SKM-1 treated with dmso at 0.1 percent for 144 hours (cell line): ENCODE measurements at regions not wholly inside any gene's neighbourhood (a gene's known extent, or its start where the extent isn't known, plus 50 kb on each side); places are given as distances from the start of the nearest gene placed in this dataset.
"Not testable (repeated sequence)": the region's sequence is repeated elsewhere in the genome, so short reads cannot be mapped to it uniquely, and the experiment has no call there.

Source experiments
- DNase-seq: peaks from one replicate; lab custom pipeline; 2025; ENCODE audit not compliant: unreplicated experiment; lab: John Stamatoyannopoulos, UW

DNA sequence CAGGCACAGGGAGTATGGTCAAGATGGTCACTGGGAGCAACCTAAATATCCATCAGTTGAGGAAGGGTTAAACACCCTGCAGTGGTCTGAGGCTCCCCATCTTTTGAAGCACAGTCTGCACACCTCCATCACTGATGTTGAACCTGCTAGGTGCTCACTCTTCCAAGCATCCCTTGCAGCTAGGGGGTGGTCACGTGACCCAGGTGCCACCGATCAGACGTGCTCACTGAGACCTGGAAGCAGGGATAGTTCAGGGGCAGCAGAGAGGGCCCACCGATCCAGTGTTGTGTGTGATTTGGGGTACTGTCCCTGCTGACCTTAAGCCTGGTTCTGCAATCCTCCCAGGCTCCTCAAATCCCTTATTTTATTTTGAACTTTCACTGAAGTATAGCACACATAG, 134.6 kb downstream of the CEBPB start:
- DNase-seq: no peak

DNA sequence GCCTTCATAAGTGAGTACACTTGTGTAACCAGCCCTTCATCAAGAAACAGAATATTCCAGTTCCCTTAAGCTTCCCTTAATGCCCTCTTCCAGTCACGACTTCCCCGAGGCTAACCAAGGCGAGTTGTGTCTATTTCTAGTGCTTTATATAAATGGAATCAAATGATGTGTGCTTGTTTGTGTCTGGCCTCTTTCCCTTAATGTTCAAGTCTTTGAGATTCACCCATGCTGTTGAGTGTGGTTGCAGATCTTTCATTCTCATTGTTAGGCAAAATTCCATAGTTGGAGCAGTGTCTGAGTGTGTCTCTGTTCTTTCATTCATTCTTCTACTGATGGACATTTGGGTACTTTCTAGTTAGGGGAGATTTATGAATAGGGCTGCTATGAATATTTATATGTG, 135.0 kb downstream of the CEBPB start:
- DNase-seq: no peak

DNA sequence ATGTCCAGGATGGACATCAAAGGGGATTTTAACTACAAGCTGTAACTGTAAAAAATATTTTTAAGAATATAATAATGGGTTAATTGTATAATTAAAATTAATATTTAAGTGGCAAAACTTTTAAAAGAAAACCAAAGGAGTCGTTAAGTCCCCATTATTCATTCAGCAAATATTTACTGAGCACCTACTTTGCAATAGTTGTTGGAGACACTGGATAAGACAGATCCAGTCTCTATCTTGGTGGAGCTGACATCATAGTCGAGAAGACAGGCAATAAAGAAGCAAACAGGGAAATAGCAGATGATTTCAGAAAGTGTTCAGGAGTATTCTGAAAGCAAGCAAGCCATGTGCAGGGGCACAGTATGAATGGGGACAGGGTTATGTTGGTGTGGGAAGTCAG, 137.0 kb downstream of the CEBPB start:
- no peak for DNase-seq

DNA sequence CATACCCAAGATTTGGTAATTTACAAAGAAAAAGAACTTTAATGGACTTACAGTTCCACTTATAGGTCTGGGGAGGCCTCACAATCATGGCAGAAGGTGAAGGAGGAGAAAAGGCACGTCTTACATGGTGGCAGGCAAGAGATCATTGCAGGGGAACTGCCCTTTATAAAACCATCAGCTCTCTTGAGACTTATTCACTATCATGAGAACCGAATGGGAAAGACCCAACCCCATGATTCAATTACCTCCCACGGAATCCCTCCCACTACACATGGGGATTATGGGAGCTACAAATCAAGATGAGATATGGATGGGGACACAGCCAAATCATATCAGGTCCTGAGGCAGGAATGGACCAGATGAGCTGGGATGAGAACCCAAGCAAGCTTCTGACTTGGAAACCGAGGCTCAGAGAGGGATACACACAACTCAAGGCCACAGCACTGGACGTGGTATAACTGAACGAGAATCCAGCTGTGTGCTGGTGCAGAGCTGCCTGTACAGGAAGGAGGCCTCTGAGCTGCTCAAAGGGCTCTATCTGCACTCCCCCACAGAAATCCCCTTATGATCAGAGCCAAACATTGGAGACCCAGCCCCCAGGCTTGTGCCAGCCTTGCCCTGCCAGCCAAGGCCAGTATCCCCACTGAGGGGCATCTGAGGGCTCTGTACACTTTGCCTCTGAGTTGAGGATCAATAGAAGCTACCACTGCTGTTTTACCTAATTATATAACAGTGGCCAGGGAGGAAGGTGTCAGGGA, 137.8 kb downstream of the CEBPB start:
- no peak for DNase-seq

DNA sequence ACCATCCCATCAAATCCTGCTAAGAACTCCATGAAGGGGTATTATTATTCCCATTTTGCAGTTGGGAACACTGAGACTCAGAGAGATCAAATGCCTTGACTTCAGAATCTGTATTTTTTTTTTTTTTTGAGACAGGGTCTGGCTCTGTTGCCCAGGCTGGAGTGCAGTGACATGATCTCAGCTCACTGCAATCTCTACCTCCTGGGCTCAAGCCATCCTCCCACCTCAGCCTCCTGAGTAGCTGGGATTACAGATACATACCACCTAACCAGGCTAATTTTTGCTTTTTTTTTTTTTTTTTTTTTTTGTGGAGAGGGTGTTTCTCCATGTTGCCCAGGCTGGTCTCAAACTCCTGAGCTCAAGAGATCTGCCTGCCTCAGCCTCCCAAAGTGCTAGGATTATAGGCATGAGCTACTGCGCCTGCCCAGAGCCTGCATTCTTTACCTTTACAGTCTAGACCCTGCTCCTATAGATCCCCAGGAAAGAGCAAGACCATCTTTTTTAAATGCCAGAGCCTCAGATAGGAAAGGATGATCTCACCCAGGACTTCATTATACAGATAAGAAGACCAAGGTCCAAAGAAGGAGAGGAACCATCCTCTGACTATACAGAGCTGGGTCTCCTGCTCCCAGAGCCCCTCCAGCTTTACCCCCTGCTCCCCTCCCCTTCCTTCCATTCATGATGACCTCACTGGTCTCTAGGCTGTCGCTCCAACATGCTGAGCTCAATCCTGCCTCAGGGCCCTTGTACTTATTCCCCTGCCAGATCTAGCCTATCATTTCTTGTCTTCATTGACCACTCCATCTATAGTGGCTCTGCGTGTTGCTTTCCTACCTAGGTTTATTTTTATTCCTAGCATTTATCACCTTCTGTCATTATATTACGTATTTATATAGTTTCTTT, 138.6 kb downstream of the CEBPB start:
- no peak for DNase-seq

DNA sequence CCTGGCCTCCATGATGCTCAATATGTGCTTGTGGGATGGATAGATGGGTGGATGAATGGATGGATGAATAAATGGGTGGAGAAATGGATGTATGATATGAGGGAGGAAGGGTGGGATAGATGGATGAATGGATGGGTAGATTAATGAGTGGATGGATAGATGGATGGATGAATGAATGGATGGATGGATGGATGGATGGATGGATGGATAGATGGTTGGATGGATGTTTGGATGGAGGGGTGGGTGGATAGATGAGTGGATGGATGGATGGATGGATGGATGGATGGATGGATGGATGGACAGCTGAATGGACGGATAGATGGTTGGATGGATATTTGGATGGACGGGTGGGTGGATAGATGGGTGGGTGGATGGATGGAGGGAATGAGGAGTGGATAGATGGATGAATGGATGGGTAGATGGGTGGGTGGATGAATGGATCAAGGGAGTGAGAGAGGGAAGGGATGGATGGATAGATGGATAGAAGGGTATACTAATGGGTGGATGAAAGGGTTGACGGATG, 139.4 kb downstream of the CEBPB start:
- DNase-seq: no peak

DNA sequence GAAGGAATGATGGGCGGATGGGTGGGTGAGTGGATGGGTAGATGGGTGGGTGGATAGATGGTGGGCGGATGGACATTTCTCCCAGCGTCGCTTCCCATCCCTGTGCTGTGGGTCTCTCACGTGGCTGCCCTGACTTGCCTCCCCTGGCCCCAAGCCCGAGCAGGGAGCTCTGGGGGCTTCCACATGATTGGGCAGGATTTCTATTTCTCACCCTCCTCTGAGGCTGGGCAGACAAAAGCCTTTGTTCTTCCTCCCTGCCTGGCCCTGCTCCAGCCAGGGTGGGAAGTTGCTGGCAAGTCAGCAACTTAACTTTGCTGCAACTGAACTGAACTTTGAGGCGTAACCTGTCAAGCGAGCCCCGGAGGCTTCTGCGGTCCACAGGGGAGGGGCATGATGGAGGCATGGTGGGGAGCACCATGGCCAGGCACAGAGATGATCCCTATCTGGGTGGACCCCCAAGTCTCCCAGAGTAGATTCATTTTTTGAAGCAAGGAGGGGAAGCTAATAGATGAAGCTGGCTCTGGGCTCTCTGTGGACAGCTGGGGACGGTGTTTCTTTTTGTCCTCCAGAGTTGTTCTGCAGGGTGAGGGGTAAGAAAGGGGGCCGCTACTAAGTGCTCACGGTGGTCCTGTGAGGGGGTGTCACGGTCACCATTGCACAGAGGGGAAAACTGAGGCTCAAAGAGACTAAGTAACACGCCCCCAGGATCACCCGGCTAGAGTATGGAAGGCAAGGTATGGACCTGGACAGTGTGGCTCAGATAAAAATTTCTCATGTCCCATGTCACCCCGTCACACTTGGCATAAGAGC, 140.1 kb downstream of the CEBPB start:
- no peak for DNase-seq

DNA sequence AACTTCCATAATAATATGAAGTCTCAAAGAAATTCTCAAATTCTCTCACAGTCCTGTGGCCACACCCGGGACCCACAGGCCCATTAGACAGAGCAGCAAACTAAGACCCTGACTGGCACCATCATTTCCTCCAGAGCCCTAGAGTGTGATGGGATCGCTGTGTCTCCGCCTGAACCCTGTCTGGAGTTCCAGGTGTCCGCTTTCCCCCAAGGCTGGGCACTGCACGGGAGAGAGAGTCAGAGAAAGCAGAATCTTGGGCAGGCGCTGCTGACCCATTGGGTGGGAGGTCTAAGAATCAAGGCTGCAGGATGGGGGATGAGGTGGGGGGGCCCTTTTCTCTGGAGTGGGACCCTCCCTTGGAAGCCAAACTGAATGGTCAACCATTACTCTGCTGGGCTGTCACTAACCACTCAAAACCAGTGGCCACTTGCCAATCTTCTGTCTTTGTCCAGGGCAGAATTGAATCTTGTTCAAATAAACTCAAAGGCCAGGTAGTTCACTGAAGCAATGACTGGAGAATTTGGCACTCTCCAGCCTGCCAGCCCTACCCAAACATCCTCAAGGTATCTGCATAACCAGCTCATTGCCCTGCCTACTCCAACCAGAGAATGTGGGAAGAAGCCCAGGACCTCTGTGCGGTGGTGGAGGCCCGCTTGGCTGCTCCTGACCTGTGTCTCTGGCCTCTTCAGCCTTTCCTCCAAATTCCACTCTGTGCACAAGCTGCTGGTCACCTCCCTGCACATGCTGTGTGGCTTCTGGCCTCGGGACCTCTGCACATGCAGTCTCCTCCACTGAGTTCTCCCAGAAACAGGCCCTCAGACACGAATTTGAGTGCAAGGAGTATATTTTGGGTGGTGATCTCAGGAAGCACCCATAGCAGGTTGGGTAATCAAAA, 141.1 kb downstream of the CEBPB start:
- DNase-seq: no peak

DNA sequence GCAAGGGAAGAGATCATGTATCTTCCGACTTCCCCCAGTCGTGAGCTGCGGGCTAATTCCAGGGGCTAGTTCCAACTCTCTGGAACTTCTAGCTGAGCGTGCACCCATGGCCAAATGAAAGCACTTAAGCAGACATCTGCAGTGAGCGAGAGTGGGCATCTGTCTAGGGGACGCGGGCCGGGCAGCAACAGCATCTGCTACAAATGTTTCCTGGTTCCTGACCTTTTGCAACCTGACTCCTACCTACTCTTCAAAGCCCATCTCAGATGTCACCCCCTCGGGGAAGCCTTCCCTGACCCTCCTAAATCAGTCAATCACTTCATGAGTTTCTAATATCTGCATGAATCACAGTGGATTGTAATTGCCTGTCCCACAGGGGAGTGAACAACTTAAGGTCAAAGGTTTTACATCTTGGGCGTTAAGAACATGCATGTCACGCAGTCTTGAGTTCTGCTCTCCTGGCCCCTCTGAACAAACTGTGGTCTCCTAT, 141.9 kb downstream of the CEBPB start:
- DNase-seq: no peak

DNA sequence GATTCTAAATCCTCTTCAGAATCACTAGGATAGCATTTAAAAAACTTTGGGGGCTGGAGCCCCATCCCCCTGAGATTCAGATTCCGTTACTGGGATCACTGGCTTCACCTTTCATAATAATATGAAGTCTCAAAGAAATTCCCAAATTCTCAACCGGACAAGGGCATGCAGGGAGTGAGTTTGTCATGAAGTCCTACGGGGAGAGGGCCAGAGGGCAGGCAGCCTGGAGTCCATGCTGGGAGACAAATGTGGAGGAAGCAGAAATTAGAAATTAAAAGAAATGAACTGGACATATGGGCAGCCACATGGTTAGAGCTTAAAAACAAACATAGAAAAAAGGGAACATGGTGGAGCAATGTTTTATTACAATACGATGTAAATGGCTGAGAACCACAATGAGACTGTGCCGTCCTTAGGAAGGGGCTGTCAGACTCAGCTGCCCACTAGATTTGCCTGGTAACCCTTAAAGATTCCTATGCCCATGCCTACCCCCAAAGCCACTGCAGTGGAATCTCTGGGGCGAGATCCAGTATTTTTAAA, 142.6 kb downstream of the CEBPB start:
- DNase-seq: no peak

DNA sequence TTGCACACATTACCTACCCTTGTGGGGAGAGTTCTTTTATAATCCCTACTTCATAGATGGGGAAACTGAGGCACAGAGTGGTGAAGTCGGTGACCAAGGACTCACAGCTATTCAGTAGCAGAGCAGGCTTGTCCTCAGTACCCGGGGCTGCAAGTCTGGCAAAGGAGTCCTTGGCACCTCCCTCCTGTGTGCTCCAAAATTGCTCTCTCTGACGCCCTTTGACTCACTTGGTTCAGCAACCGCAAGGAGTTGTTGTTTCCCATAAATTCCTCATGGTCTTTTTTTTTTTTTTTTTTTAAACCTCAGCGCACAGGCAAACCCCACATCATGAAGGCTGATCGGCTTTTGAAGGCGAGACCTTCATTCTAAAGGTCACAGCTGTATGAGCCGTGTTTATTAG, 143.2 kb downstream of the CEBPB start:
- DNase-seq: no peak

DNA sequence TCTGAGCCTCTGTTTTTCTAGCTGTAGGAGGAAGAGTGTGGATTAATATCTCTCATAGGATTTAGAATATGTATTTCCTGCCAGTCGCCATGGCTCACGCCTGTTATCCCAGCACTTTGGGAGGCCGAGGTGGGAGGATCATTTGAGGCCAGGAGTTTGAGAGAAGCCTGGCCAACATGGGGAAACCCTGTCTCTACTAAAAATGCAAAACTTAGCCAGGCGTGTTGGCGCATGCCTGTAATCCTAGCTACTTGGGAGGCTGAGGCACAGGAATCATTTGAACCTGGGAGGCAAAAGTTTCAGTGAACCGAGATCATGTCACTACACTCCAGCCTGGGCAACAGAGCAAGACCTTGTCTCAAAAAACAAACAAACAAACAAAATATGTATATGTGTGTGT, 143.9 kb downstream of the CEBPB start:
- DNase-seq: not testable (repeated sequence)

DNA sequence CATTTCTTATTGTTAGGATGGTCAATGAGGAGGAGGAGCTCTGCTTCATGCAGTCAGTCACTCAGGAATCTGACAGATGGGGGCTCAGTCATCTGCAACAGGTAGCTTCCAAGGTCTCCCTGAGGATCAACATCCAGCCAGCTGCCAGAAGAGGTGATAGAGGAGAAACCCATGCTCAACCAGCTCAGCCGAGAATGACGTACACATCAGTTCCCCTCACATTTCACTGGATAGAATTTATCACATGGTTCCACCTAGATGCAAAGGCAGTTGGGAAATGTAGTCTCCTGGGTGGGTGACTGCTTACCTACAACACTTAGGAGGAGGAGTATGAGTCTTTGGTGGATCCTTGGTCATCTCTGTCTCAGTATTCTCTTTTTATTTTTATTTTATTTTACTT, 144.5 kb downstream of the CEBPB start:
- DNase-seq: peak; percentile 75

DNA sequence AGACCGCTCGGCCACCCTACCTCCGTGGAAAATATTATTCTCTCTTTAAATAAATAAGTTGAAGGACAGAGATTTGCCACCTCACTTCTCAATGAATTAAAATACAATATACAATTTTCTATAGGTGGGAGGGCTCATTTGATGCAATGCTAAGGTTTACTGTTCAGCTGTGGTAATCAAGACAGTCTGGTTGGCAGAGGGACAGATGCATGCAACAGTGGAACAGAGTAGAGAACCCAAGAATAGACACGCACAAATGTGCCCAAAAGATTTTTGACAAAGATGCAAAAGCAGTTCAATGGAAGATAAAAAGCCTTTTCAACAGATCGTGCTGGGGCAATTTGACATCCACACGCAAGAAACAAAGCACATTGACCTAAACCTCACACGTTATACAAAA, 145.2 kb downstream of the CEBPB start:
- DNase-seq: no peak

DNA sequence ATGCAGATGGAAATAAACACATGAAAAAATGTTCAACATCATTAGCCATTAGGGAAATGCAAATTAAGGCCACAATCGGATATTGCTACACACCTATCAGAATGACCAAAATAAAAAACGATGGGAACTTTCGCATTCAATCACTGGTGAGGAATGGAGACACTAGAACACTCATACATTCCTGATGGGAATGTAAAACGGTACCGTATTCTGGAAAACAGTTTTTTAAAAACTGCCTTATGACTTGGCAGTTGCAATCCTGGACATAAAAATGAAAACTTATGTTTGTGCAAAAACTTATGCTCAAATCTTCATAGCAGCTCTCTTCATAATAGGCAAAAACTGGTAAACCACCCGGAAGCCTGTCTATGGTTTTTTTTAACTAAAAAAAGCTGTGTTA, 146.0 kb downstream of the CEBPB start:
- no peak for DNase-seq

DNA sequence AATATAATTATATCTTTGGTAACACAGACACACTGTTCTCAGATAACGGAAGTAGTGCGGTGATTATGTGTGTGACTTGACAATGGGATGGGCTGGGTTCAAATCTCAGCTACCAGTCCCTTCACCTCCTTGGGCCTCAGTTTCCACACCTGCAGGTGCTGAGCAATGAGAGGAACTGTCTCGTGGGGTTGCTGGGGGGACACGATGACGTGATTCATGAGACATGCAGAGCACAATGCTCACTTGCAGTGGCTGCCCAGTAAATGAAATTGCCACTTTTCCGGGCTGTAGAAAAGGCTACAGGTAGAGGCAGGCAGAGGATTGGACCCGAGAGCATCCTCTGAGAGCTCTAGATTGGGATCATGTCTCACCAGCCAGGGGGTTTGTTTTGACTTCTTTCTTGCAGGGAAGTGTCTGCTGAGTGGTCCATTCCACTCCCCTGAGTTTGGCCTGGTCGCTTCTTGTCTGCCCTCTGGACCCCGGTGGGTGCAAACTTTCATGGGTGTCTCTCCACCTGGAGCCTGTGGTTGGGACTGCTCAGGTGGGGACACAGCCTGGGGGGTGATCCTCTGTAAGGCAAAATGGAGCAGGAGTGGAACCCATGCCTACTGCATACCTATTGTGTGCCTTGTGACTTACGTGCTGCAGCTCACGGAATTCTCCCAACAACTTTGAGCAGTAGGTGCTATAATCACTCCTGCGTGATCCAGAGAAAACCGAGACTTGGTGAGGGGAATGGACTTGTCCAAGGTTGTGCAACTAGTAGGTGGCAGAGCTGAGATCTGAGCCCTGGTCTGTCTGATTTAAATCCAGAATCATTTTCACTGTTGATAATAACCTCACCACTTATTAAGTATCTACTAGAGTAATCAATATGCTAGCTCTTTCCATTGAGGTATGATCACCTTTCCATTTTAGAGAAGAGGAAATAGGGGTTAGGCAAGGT, 147.2 kb downstream of the CEBPB start:
- DNase-seq: no peak

DNA sequence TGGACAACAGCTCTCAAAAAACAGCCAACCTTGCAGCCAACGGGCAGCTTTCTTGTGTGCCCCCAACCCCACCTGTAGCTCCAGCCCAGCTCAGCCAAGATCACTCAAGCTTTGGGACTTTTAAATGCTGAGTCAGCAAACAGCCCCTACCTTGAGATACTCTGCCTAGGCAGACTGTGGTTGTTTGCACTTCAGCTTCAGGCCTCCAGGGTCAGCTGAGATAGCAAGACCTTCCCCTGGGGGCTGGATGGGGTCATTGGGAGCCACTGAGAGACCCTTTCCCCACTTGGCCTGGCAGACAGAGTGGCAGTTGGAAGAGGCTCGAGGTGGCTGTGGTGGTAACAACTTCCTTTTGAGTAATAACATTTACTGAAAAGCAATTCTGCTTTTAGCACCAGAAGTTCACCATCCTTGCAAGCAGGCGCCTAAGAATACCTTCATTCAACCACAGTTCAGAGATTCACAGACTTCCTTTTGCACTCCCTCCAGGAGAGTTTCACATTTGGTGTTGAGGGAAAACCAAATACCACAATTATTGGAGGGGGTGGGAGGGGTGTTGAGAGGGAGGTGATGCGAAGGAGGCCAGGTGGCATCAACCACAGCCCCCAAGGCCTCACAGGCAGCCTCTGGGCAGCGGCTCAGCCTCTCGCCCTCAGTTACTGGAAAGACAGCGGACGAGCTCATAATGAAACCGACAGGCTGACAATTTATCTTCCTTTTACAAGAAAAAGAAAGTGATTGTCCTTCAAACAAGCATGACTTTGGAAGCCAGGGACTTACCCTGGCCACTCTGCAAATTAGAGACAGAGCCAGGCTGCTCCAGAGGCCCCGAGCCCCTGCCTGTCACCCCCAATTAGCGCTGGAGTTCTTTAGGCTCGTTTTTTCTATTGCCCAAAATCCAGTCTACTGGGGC, 148.1 kb downstream of the CEBPB start:
- peak; percentile 95 for DNase-seq

DNA sequence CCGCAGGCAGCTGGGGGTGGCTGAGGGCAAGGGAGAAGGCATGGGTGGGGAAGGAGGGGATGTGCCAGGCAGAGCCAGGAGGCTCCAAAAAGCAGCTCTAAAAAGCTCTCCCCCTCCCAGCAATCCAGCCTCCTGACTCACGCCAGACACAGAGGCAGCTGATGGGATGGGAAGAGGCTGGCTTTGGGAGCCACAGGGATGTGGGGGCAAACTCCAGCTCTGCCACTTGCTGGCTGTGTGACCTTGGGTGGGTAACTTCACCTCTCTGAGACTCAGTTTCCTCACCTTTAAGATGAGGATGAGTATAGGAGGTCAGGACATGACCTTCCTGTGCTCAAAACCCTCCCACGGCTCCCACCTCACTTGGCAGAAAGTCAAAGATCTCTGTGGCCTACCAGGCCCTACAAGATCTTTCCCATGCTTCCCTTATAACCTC, 148.9 kb downstream of the CEBPB start:
- DNase-seq: no peak
